Activated CD8-positive, alpha-beta memory T cell treated with anti-CD3 and anti-CD28 coated beads for 36 hours (primary cell): ENCODE measurements at regions not wholly inside any gene's neighbourhood (a gene's known extent, or its start where the extent isn't known, plus 50 kb on each side); places are given as distances from the start of the nearest gene placed in this dataset.

Source experiments
- CTCF ChIA-PET: fragments of 350-600 bp; sonication (Branson Sonifier 250); formaldehyde crosslinking; loops from one replicate; lab custom pipeline; 2021; ENCODE audit warnings: antibody characterized with exemption; lab: Charles Lee
- POLR2A ChIA-PET: fragments of 350-600 bp; sonication (Branson Sonifier 250); formaldehyde crosslinking; loops from one replicate; lab custom pipeline; 2021; ENCODE audit warnings: antibody characterized with exemption; lab: Charles Lee

DNA sequence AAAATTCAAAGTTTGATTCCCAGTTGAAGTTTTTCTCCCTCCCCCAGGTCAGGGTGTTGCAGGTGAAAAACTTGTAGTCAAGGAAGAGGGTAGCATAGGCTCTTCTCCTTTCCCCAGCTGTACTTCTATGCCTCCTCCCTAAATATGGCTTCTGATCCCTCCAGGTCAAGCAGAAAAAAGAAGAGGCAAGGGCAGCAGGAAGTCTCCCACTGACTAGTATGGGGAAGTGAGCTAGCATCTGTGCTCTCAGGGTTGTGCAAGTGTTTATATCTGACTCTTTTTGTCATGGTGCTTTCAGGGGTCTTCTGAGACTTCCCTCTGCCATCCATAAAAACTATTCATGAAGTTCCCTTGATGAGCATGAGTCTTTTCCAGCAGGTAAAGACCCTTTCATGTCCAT, 76.0 kb downstream of the ATPSCKMT start:
- CTCF ChIA-PET = no interaction called here
- POLR2A ChIA-PET = no interaction called here

DNA sequence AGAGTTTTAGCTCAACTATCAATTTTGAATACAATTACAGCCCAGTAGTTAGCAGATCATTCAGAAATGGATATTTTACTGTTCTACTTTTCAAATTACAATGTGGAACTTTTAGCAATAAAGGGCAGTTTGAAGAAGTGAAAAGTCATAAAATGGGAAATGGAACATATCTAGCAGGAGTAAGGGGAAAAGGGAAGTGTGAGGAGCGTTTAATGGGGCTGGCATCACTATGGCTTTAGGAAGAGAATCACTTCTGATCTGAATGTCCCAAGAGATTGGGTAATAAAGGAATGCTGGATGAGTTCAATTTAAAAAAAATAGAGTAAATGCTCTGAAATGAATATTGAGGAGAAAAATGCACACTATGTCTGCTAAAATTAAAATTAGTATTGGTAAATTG, 77.4 kb downstream of the ATPSCKMT start:
- POLR2A ChIA-PET = no interaction called here

GRCh38 chr5:10169359-10169758, 80.3 kb downstream of the ATPSCKMT start:
- POLR2A ChIA-PET = no interaction called here

More for the DNA sequence above, 77.4 kb downstream of the ATPSCKMT start:
- CTCF ChIA-PET = no interaction called here

DNA sequence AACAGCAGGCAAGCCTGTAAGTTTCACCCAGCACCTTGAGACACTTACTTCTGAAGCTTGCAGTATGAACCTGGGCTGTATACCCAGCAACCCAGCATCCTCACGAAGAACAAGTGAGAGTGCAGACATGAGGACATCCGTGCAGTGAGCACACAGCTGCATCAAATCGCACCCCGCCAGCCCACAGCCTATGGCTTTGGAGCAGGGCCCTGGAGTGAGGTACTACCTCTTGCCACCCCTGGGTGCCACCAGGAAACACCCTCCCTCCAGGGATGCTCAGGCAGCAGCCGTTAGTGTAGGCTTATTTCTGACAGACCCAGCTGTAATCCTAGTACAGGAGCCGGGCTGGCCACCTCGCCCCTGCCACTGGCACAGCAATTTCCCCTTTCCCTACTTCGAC, 81.4 kb downstream of the ATPSCKMT start:
- POLR2A ChIA-PET = no interaction called here
- CTCF ChIA-PET = no interaction called here

More at GRCh38 chr5:10169359-10169758, 80.3 kb downstream of the ATPSCKMT start:
- CTCF ChIA-PET = no interaction called here

- ChIA-PET POLR2A (no interaction called here), CTCF (no interaction called here)
Measured at GRCh38 chr5:10167806-10168205, 81.9 kb downstream of the ATPSCKMT start.

DNA sequence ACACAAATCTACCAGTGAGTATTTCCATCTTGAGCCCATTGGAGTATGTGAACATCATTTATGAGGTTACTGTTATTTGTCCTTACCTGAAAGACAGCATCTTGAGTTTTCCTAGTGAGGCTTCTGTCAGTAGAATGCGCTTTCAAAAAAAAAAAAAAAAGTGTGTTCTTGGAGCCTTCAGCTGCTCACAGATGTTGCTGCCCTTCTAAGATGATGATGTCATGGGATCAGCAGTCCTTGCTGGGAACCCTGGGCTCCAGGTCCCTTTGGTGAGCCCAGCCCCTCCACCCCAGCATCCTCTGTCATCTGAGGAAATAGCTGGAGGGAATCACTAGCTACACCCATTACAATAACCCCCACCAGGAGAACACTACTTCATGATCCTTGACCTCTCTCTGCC, 83.3 kb downstream of the ATPSCKMT start:
- CTCF ChIA-PET = interaction anchor here (0.6 kb wide), 1 partner anchor 32 kb away, joined by 3 read pairs; no protein-coding TSS in a partner anchor
- POLR2A ChIA-PET = no interaction called here

DNA sequence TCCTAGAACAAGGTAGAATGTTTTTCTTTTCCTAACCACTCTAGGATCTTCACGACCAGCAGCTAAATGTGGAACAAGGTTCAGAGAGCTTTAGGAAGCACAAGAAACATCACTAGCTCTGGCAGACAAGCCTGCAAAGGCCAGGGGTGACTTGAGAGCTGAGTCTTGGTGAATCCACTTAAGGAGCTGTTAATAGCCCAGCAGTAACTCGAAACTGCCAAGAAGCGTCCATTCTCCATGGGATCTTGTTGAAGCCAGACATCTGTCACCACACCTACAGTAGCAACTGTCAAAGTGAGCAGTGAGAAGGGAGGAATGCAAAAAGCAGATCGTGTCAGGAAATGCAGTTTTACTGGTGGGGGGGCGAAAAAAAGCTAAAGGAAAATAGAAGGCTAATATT, 87.2 kb downstream of the ATPSCKMT start:
- ChIA-PET CTCF (no interaction called here), POLR2A (no interaction called here)

DNA sequence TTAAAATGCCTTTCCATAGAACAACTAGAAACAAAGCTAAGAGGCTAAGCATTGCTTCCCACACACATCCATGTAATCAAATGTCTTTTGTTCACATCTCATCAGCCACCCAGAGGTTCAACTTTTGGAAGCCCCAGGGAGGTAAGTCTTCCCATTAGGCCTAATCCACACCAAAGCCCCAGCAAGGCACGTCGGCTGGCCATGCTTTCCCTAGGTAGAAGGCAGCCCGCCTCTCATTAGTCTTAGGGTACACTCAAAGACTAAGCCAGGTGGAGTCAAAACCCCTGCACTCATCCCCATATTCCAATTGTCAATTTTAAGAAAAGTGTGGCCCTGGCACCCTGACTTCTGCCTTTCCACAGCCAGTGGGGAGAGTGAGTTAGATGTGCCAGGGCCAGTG, 87.9 kb downstream of the ATPSCKMT start:
- ChIA-PET POLR2A (no interaction called here), CTCF (interaction anchor here (0.6 kb wide), 1 partner anchor 1904 kb away, joined by 4 read pairs; no protein-coding TSS in a partner anchor)

- CTCF ChIA-PET = no interaction called here
Measured at GRCh38 chr5:10160241-10160640, 89.4 kb downstream of the ATPSCKMT start.

GRCh38 chr5:10158886-10159285, 90.8 kb downstream of the ATPSCKMT start:
- POLR2A ChIA-PET = no interaction called here
- CTCF ChIA-PET = no interaction called here

More at GRCh38 chr5:10160241-10160640, 89.4 kb downstream of the ATPSCKMT start:
- POLR2A ChIA-PET = no interaction called here

GRCh38 chr5:10157085-10157669, 92.5 kb downstream of the ATPSCKMT start:
- POLR2A ChIA-PET = no interaction called here
- CTCF ChIA-PET = no interaction called here

GRCh38 chr5:10155897-10156667, 93.6 kb downstream of the ATPSCKMT start:
- ChIA-PET CTCF (no interaction called here), POLR2A (no interaction called here)

- CTCF ChIA-PET = no interaction called here
- POLR2A ChIA-PET = no interaction called here
Measured at GRCh38 chr5:10153808-10154537, 95.7 kb downstream of the ATPSCKMT start.

DNA sequence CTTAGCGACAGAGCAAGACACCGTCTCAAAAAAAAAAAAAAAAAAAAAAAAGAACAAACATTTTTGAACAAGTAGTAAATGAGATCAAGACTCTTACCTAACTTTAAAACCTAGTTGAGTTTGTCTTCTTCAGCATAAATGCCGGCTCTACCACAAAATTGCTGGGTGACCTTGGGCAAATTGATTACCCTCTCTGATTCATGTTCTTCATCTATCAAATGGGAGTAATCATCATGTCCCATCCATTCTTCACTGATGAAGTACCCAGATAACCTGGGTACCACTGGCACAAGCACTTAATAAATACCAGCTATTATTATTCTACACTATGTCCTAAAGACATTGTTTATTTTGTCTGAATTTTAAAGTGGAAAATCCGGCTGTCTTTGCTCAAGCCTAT, 96.3 kb downstream of the ATPSCKMT start:
- ChIA-PET POLR2A (no interaction called here), CTCF (no interaction called here)

GRCh38 chr5:10151656-10152055, 98.0 kb downstream of the ATPSCKMT start:
- ChIA-PET POLR2A (no interaction called here), CTCF (no interaction called here)

- ChIA-PET POLR2A (no interaction called here), CTCF (no interaction called here)
Measured at GRCh38 chr5:10149911-10150310, 99.8 kb downstream of the ATPSCKMT start.

DNA sequence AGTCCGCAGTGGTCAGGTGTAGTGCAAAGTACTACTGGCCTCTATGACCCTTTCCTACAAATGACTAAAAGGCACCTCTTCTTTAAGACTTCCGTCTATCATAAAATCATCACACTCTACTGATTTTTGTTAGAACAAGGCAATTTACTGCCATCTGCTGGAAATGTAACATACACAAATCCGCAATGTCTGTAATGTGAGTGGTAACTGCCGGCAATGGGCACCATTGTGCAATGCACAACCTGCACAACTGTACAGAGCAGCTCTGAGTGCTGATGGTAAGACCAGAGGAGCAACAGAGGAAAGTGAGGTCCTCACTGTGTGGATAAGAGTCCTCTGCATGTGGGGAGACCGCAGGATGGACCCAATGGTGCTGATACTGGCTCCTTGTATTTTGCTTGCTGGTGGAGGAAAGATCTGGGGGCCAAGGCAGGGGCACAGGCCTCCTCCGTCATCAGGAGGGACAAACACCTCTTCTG, 103.7 kb downstream of the ATPSCKMT start:
- POLR2A ChIA-PET = no interaction called here
- CTCF ChIA-PET = no interaction called here

GRCh38 chr5:10144040-10144439, 105.6 kb downstream of the ATPSCKMT start:
- CTCF ChIA-PET = no interaction called here
- POLR2A ChIA-PET = no interaction called here

GRCh38 chr5:10140195-10140973, 109.3 kb downstream of the ATPSCKMT start:
- CTCF ChIA-PET = no interaction called here
- POLR2A ChIA-PET = no interaction called here
